Spinal cord (tissue), 9 donors: ENCODE measurements at regions not wholly inside any gene's neighbourhood (a gene's known extent, or its start where the extent isn't known, plus 50 kb on each side); places are given as distances from the start of the nearest gene placed in this dataset.

Experiments
- DNase-seq, 6 donors: peaks; one replicate each; pipeline versions ENCODE4 v3.0.0 to v3.0.0-alpha.2; 2013 to 2015; ENCODE audit warnings: low spot score in 6 of 6, low read depth in 4 of 6
- H3K27ac ChIP-seq: one replicate; pipeline ENCODE4 v1.5.1; 2013; ENCODE audit warnings: low read depth, low read length, control low read depth
- H3K27me3 ChIP-seq: one replicate; pipeline ENCODE4 v1.6.1; 2013; ENCODE audit warnings: low read length; ENCODE audit not compliant: control insufficient read depth, insufficient read depth
- H3K36me3 ChIP-seq: one replicate; pipeline ENCODE4 v1.6.1; 2013; ENCODE audit warnings: low read length; ENCODE audit not compliant: control insufficient read depth, insufficient read depth
- H3K4me1 ChIP-seq: one replicate; pipeline ENCODE4 v1.6.1; 2013; ENCODE audit warnings: low read length; ENCODE audit not compliant: control insufficient read depth, insufficient read depth
- H3K4me3 ChIP-seq: one replicate; pipeline ENCODE4 v1.5.1; 2013; ENCODE audit warnings: low read depth, low read length, control low read depth
- H3K9me3 ChIP-seq: one replicate; pipeline ENCODE4 v1.6.1; 2013; ENCODE audit warnings: low read length; ENCODE audit not compliant: control insufficient read depth, insufficient read depth
- WGBS: methylation state at CpG from one replicate; pipeline ENCODE4 v1.1.5; 2013; ENCODE audit warnings: missing lambda C conversion rate; ENCODE audit not compliant: insufficient coverage; 5-methylcytosine and 5-hydroxymethylcytosine counted together
- donor health status: healthy.

DNA sequence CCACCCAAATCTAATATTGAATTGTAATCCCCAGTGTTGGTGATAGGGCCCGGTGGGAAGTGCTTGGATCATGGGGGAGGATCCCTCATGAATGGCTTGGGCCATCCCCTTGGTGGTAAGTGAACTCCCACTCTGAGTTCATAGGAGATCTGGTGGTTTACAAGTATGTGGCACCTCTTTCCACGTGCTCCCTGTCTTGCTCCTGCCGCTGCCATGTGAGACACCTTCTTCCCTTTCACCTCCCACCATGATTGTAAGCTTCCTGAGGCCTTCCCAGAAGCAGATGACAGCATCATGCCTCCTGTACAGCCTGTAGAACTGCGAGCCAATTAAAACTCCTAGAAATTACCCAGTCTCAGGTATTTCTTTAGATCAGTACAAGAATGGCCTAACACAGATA is 150.8 kb downstream of the SH3BGRL2 start:
- Histone ChIP-seq H3K27ac (no peak overlapping the region), H3K9me3 (no peaks in the 10 kb centered on the region), H3K4me1 (peaks cover 6% of the 10 kb centered on the region), H3K4me3 (no peak overlapping the region), H3K36me3 (no peaks in the 10 kb centered on the region), H3K27me3 (no peaks in the 10 kb centered on the region)
- no peak for DNase-seq
- WGBS, result 100% methylated on average over 1 of the region's 4 CpGs

- peaks cover 6% of the 10 kb centered on the region for H3K4me1 ChIP-seq
- no peaks in the 10 kb centered on the region for H3K36me3 ChIP-seq
- 50% methylated on average over 1 of the region's 1 CpG for WGBS
- no peaks in the 10 kb centered on the region for H3K27me3 ChIP-seq
- DNase-seq, result peak in 1 of 6 donors; percentile 41
- no peak overlapping the region for H3K27ac ChIP-seq
- no peaks in the 10 kb centered on the region for H3K9me3 ChIP-seq
- H3K4me3 ChIP-seq, result no peak overlapping the region
Observed at GRCh38 chr6:79780881-79781280, 149.8 kb downstream of the SH3BGRL2 start.

- 100% methylated on average over 4 of the region's 4 CpGs for WGBS
- Histone ChIP-seq H3K27me3 (no peaks in the 10 kb centered on the region), H3K27ac (no peak overlapping the region), H3K36me3 (no peaks in the 10 kb centered on the region), H3K4me1 (peaks cover 6% of the 10 kb centered on the region), H3K9me3 (no peaks in the 10 kb centered on the region), H3K4me3 (no peak overlapping the region)
- no peak for DNase-seq
Observed at GRCh38 chr6:79778816-79779215, 147.7 kb downstream of the SH3BGRL2 start.

- Histone ChIP-seq H3K27ac (no peak overlapping the region), H3K9me3 (no peaks in the 10 kb centered on the region), H3K27me3 (no peaks in the 10 kb centered on the region), H3K4me3 (peak overlapping the region; percentile 32), H3K4me1 (peaks cover 6% of the 10 kb centered on the region), H3K36me3 (no peaks in the 10 kb centered on the region)
- WGBS, result 16% methylated on average over 31 of the region's 34 CpGs
- peak; percentile 42 to 91 (median 56) for DNase-seq
Observed at GRCh38 chr6:79777713-79778579, 146.8 kb downstream of the SH3BGRL2 start.

- no peaks in the 10 kb centered on the region for H3K9me3 ChIP-seq
- WGBS, result no CpG with 5 or more reads among the region's 2 CpGs
- DNase-seq, result no peak
Observed at GRCh38 chr6:79776076-79776475, 144.9 kb downstream of the SH3BGRL2 start.

DNA sequence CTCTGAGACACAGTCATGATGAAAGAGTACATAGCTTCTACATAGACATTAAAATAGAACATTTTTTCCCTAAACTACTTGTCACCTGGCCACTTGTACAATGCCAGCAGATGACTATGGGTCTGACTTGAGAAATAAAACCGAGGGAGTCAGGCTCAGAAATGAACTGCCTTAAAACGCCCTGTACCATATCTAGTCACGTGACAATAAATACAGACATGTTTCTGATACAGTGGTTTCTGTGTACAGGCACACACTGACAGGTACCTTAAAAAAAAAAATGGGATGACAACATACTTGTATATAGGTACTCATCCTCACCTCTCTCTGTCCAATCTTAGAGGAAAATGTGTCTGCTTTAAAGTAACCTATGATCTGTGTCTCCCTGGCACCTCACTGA is 144.1 kb downstream of the SH3BGRL2 start:
- no peak overlapping the region for H3K4me3 ChIP-seq
- no peaks in the 10 kb centered on the region for H3K27me3 ChIP-seq
- no peak for DNase-seq
- no peaks in the 10 kb centered on the region for H3K9me3 ChIP-seq
- H3K36me3 ChIP-seq, result no peaks in the 10 kb centered on the region
- H3K4me1 ChIP-seq, result peaks cover 6% of the 10 kb centered on the region
- WGBS, result 86% methylated on average over 1 of the region's 3 CpGs
- H3K27ac ChIP-seq, result no peak overlapping the region

More at GRCh38 chr6:79776076-79776475, 144.9 kb downstream of the SH3BGRL2 start:
- Histone ChIP-seq H3K27me3 (no peaks in the 10 kb centered on the region), H3K4me1 (peaks cover 6% of the 10 kb centered on the region), H3K27ac (no peak overlapping the region), H3K4me3 (no peak overlapping the region), H3K36me3 (no peaks in the 10 kb centered on the region)

GRCh38 chr6:79764747-79765146 is 133.6 kb downstream of the SH3BGRL2 start:
- Histone ChIP-seq H3K9me3 (peaks cover 4% of the 10 kb centered on the region), H3K27ac (no peak overlapping the region), H3K27me3 (no peaks in the 10 kb centered on the region), H3K4me1 (no peaks in the 10 kb centered on the region), H3K4me3 (no peak overlapping the region), H3K36me3 (no peaks in the 10 kb centered on the region)
- 91% methylated on average over 6 of the region's 8 CpGs for WGBS
- no peak for DNase-seq

DNA sequence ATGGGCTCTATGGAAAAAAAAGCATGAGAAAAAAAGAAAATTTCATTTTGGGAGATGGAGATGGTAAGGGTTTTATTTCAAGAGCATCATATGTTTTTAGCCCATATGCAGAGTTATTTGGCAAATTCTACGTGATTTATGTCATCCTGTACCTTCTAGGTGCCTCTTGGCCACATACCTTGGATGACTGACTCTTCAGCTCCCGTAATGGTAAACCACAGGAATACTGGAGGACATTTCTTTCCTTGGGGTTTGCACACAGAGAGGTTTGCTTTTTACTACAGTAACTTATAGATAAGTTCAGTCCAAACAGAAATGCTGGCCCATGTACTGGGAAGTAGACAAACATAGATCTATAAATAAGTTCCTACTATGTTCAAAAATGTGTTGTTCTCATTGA is 132.2 kb downstream of the SH3BGRL2 start:
- no peaks in the 10 kb centered on the region for H3K27me3 ChIP-seq
- no peak overlapping the region for H3K27ac ChIP-seq
- peaks cover 4% of the 10 kb centered on the region for H3K9me3 ChIP-seq
- no CpG with 5 or more reads among the region's 2 CpGs for WGBS
- H3K4me3 ChIP-seq, result no peak overlapping the region
- H3K36me3 ChIP-seq, result no peaks in the 10 kb centered on the region
- H3K4me1 ChIP-seq, result no peaks in the 10 kb centered on the region
- no peak for DNase-seq

DNA sequence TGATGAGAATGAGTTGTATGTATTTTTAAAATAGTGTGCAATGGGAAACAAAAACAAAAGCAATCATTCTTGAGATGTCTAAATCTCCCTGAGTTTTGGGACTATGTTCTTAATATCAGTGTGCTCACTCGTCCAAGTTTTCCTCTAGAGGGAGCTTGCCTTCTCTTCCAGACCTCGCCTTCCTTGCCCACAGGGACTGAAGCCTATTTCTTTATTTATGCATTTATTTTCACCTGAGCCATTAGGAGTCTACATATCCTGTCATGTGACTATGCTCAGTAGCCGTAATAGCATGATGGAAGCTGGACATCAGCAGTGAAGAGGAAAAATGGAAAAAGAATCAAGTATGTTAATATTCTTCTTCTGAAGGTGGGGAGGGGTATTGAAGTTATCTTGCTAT is 131.2 kb downstream of the SH3BGRL2 start:
- Histone ChIP-seq H3K36me3 (no peaks in the 10 kb centered on the region), H3K4me3 (no peak overlapping the region), H3K4me1 (no peaks in the 10 kb centered on the region), H3K27me3 (no peaks in the 10 kb centered on the region), H3K27ac (no peak overlapping the region), H3K9me3 (peaks cover 4% of the 10 kb centered on the region)
- peak in 1 of 6 donors; percentile 68 for DNase-seq
- WGBS, result 29% methylated on average over 1 of the region's 3 CpGs

DNA sequence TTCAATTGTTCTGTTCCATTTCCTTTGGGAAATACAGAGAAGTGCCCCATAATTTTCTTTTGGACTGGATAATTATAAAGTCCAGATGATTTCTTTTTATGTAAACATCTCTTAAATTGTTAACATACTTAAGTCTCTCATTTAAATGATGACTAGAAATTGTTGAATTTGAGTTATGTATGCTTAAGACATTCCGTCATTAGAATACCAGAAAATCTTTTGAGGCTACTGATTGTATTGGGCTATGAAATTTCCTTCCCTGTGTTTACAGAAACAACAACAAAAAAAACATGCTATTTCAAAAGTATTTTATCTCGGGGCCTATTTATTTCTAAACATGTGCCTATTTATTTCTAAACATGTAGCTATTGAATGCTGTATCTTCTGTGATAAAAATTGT is 125.4 kb downstream of the SH3BGRL2 start:
- Histone ChIP-seq H3K9me3 (no peaks in the 10 kb centered on the region), H3K27me3 (no peaks in the 10 kb centered on the region), H3K4me3 (no peak overlapping the region), H3K27ac (no peak overlapping the region), H3K4me1 (no peaks in the 10 kb centered on the region), H3K36me3 (no peaks in the 10 kb centered on the region)
- no CpG with 5 or more reads among the region's 2 CpGs for WGBS
- no peak for DNase-seq
